HG02623 (cell line): ENCODE measurements at regions not wholly inside any gene's neighbourhood (a gene's known extent, or its start where the extent isn't known, plus 50 kb on each side); places are given as distances from the start of the nearest gene placed in this dataset.

Experiments
- ATAC-seq: cut with Tn5 transposase; IDR thresholded peaks from one replicate; pipeline ENCODE4 v1.9.1; 2021; ENCODE audit warnings: moderate library complexity; ENCODE audit not compliant: unreplicated experiment

DNA sequence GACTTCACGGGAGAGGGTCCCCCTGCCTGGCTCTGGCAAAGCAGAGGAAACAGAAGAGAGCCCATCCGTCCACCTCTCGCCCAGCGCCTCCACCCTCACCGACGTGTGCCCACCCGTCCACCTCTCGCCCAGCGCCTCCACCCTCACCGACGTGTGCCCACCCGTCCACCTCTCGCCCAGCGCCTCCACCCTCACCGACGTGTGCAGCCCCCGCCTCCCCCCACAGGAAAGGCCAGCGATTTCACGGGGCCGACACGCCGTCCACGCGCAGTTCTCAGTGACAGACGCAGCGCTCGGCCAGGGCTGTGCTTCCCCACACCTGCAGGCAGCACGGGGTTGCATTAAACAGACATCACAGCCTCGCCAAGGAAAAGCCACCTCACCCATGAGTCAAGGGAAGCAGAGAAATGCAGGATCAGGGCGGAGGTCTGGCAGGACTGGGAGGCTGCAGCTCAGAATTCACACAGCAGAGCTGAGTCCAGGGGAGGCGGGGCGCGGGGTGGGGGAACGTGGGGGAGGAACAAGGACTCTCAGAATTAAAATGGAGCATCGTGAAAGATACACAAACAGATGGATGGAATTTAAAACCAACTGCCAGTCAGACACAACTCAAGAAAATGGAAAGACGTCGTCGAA, 377.7 kb downstream of the BRD1 start:
- no peak for ATAC-seq

DNA sequence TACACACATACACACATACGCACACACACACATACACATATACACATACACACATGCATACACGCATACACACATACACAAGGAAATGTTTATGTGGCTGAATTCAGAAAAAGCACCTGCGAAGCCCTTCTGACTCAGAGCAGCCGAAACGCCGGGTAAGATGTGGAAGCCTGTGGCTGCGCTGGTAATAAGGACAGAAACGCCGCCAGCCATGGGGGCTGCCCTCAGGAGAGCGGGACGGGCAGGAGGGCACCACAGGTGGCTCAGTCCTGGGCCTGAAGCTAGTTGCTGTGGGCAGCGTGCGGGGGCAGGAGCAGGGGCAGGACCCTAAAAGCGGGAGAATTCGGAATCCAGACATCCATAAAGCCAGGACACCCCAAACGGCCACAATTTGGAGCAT, 378.3 kb downstream of the BRD1 start:
- no peak for ATAC-seq

DNA sequence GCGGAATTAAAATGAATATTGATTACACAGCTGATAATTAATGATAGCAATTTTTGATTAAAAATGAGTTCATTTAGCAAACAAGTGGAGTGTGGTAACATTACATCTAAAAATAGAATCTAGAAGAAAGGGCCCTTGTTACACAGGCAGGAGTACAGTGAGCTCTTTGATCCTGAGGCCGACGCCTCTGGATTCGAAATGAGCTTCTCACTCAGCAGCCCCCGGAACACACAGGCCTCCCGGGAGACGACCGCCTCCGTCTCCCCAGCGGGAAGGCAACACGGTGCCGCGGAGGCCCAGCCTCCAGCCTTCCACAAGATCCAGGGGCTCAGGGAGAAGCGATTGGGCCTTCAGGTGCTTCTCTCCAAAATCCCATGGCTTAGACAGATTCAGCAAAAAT, 379.1 kb downstream of the BRD1 start:
- no peak for ATAC-seq

DNA sequence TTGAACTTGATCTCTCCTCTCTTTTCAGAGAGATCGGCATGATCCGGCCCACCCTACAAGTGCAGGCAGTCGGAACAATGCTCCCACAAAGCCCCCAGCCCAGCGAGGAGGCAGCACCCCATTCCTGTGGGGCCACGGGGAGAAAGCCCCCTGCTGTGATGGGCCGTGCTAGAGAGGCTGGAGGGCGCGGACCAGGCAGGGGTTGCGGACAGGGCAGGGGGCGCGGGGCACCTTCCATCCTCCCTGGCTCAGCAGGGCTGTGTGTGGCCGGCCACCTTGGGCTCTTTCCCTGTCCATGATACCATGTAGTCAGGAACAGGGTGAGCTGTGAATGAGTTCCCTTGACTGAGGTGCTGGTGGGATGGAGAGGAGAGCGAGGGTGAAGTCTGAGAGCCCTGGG, 379.8 kb downstream of the BRD1 start:
- no peak for ATAC-seq

DNA sequence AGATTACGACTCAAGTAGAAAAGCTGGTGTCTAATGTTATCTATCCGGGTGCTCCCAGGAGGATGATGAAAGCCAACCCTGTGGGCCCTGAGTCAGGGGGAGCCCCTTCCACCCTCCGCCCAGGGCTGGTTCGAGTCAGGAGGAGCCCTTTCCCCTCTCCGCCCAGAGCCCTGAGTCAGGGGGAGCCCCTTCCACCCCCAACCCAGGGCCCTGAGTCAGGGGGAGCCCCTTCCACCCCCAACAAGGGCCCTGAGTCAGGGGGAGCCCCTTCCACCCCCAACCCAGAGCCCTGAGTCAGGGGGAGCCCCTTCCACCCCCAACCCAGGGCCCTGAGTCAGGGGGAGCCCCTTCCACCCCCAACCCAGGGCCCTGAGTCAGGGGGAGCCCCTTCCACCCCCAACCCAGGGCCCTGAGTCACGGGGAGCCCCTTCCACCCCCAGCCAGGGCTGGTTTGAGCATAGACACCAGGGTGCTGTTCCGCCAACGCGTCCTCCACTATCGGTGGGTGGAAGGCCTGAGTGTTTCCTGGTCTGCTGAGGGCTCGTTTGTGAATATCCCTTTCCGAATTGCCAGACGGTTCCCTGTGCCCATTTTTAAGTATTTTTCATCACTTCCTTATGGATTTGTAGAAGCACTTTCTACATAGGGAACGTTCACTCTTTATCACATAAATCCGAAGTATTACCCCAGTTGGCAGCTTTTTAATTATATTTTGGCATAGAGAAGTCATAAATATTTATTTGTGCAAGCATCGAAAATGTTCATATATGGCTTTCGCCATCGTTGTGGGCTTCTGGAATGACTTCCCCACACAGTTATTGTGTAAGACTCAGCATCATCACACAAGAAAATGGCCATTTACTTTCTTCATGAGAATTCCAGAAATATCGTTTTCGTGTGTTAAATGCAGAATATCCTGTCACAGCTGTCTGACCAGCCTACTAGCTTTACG, 380.6 kb downstream of the BRD1 start:
- no peak for ATAC-seq

DNA sequence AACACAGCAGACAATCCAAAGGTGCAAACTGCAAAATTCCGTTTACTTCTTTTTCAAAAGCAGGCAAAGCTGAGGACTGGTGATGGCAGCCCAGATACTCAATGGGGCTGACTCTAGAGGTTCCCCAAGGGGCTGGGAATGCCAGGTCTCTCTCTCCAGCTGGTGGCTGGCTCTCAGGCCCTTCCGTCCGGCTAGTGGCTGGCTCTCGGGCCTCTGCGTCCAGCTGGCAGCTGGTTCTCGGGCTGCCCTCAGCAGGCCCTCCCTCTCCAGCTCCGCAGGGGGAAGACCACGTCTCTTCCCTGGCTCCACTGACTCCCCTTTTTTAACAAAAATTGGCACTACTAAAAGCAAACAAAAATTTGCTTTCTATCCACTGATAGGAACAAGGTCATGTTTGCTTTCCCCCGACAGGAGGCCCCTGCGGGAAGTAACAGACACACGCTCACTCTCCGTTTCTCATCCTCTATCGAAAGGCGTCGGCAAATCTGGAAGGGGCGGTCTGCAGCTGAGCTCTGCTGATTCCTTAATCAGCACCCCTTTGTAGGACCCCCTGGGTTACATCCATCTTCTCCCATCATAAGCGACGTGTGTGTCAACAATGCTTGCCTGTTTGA, 381.4 kb downstream of the BRD1 start:
- no peak for ATAC-seq

DNA sequence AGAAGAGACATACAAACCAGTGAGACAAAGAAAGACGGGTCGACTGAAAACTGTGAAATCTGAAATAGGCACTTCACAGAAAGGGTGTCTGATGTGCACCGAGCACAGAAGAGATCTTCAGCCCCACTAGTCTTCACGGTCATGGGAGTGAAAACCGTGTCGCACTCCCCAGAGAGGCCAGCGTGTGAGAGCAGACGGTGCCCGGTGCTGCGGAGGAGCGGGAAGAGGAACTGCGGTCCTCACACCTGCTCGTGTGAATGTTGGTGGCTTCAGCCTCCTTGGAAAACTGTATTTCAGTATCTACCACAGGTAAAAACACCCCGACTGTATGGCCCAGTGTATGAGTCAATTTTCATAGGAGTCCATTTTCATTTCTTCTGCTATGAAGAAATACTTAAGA, 382.9 kb downstream of the BRD1 start:
- no peak for ATAC-seq

DNA sequence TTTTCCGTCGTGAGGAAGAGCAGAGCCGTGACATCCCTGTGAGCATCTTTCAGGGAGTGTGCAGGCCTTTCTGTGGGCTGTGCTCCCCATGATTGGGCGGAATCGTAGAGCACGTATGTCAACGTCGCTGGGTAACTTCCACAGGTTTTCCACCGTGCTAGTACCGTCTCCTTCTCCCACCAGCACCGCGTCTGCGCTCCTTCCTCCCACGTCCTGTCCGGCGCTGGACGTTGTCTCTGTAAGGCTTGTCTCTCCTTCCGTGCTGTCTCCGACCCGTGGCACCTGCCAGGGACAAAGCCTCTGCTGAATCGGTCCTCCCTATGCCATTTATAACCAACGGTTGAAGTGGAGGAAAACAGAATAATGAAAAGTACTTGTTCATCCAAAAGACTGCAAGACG, 386.7 kb downstream of the BRD1 start:
- no peak for ATAC-seq

DNA sequence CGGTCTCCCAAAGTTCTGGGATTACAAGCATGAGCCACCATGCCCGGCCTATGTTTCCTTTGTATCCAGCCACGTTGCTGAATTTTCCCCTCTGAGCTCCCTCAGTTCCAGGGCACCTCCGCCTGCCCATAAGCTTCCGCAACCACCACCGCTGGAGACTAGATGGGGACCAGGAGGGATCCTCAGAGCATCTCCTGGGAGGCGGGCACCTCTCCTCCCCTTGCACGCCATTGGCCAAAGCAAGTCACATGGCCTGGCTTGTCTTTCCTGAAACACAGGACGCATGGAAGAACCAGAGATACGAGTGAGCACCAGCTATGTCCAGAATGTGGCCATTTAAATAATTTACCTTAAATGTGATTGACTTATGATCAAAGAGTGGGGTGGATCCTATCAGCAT, 388.3 kb downstream of the BRD1 start:
- ATAC-seq, result no peak

DNA sequence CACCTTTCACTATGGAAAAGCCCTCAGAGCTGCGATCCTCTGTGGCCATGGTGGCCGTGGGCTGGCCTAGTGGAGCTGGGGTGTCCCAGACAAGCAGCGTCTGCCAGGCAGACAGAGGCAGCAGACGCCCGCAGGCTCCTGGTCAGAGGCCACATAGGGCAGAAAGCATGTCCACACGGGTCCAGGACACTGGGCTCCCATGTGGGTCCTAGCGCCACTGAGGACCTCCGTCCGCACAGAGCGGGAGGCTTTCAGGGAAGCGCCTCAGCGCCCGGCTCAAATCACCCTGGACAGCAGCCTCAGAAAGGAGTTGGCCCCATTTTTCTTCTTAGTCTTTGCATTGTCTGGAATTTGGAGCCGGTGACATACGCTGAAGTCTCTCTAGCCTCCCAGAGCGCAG, 389.7 kb downstream of the BRD1 start:
- ATAC-seq, result no peak

DNA sequence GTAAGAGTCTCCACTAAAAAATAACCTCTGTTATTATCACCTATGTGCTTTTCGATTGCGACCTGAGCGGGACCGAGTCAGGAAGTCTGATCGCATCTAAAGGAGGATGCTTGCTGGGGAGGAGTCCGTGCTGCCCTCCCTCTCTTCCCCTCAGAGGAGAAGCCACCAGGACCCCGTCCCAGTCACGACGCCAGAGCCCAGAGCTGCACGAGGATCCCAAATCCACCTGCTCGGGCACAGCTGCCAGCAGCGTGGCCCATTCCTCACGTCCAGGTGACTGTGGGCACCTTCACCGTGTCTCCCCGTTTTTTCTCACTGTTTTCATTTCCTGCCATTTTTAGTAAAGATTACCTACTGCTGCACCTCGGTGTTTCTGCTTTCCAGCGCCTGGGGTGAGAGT, 390.3 kb downstream of the BRD1 start:
- no peak for ATAC-seq

DNA sequence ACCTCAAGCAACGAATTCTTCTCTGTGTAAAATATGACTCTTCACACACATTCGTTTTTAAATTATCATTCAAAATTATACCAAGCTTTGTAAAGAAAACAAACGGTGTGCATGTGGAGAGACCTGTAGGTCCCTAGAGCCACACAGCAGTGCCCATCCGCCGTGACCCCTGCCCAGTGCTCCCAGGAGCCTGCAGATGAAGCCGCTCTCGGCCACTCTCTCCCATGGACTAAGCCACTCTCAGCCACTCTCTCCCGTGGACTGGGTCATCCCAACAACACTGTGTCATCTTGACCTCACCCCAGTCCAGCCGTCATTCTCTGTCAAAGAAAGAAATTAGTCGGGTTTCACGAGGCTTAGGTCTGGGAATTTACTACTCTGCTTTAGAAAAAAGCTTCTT, 391.6 kb downstream of the BRD1 start:
- ATAC-seq, result no peak

DNA sequence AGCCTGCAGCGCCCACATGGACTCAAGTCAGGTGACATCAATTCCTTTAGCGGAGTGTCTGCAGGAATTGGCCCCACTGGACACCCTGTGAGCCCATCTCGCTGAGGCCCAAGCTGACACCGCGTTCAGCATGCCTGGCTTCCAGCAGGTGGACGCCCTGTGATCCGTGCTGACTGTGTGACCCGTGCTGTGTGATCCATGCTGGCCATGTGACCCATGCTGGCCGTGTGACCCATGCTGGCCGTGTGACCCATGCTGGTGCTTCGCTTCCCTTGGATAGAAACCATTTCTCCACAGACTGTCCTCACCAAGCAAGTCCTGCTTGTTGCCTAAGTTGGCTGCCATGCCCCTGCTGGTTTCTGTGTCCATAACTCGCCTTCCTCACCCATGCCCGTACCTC, 392.1 kb downstream of the BRD1 start:
- no peak for ATAC-seq

DNA sequence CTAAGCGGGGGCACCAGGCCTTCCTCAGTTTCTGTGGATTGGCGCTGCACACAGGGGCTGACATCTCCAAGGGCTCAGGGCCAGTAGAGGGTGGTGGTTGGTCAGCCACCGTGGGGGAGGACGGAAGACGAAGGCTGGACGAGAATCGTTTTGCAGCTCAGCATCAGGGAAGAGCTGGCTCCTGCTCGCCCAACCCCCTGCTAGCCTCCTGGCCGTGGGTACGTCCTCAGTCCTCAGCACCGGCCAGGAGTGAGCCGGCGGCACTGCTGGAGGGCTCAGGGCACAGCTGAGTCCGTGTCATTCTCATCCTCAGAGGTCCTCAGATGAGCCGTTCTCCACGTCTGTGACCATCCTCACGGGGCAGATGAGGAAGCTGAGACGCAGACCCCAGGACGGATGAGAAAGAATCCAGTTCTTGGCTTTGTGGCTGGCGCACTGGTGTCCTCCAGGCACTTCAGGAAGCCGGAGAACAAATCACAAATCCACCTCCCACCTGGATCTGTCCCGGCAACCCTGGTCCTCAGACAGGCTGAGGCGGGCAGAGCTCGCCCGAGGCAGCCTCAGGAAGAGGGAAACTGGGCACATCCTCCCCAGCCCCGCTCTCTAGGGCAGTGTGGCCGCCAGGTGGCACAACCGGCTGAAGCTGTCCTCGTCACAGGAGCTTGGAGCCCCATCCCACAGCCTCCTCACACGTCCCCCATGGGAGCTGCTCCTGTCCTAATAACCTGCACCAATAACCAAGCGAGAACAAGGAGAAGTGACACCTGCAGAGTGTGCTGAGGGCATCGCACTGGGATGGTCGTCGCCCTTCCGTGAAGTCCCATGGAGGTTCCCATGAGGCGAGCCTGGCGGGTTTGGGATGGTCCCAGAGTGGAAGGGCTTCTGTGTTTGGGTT, 393.7 kb downstream of the BRD1 start:
- no peak for ATAC-seq

DNA sequence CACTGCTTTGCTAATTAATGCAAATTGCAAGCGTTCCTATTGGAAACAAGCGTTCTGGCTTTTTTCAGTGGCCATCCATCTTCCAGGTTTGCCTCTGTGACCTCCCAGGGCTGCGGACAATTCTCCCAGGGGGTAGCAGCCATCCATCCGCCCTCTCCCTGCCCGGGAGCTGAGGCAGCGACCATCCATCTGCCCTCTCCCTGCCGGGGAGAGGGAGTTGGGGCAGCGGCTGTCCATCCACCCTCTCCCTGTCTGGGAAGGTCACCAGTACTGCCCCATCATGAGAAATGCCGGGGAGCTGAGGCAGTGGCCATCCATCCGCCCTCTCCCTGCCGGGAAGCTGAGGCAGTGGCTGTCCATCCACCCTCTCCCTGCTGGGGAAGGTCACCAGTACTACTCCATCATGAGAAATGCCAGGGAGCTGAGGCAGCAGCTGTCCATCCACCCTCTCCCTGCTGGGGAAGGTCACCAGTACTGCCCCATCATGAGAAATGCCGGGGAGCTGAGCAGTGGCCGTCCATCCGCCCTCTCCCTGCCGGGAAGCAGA, 394.7 kb downstream of the BRD1 start:
- ATAC-seq, result no peak

DNA sequence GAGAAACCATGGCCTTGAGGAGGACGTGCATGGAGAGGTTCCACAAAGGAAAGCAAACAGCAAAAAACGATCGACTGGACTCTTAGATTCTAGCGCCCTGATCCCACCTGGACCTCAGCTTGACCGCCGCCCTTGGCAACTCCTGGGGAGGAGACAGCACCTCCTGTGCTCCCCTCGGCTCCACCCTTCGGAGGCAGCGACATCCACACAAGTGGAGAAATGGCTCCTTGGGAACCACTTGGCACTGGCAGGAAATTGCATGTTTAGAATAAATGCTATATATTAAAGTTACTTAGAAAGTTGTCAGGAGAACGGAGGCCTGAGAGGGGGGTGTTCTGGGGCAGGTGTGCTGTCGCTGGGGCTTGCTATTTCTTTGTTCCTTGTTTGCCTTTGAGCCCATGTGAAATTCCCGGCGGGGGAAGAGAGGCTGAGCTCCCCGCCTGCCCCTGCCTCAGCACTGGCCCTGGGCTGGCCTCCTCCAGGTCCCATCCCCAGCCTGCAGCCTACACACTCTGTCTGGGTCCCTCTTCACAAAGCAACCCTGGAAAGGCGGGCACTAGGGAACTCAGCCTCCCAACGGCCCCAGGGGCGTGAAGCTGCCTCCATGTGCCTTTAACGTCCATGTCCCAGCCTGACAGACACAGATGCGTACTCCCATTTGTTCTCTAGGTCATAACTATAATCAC, 395.3 kb downstream of the BRD1 start:
- no peak for ATAC-seq

DNA sequence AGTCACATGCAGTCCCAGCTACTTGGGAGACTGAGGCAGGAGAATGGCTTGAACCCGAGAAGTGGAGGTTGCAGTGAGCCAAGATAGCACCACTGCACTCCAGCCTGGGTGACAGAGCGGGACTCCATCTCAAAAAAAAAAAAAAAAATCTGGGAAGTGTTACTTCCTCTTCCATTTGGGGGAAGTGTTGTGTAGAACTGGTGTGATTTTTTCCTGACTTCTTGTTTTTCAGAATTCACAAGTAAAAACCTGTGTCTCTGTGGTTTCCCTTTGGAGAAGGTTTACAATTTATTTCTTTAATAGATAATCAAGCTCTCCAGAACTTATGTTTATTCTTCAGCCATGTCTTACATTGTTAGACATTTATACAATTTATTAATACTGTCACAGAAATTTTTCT, 396.1 kb downstream of the BRD1 start:
- no peak for ATAC-seq

DNA sequence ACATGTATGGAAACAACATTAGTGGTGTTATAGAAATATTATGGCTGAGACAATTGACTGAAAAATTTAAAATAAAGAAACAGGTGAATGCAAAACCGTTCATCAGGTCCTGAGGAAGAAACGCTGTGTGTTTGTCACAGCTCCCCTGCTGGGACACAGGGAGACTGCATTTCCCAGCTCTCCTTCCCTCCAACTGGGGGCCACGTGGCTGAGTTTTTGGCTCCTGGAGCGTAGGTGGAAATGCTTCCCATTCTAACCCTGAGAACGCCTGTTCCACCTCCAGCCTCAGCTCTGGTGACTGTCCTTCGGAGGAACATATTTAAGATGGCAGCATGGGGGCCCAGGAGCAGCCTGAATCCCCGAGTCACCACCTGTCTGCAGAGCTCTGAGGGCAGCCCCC, 398.6 kb downstream of the BRD1 start:
- no peak for ATAC-seq

DNA sequence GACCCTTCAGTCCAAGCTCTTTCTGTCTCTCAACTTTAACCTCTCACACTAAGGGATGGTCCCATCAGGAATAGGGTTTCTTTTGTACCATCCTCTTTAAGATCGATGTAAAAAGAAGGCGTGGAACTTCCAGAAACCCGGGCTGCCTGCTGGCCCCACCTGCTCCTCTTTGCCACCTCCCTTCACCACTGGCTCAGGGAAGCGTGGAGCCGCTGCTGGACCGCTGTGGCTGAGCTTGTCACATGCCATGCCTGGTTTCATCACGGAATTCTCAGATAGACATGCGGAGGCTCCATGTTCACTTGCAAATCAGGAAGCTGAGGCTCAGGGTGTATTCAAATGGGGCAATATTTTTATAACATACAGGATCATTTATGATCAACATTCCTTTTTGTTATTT, 399.7 kb downstream of the BRD1 start:
- no peak for ATAC-seq

DNA sequence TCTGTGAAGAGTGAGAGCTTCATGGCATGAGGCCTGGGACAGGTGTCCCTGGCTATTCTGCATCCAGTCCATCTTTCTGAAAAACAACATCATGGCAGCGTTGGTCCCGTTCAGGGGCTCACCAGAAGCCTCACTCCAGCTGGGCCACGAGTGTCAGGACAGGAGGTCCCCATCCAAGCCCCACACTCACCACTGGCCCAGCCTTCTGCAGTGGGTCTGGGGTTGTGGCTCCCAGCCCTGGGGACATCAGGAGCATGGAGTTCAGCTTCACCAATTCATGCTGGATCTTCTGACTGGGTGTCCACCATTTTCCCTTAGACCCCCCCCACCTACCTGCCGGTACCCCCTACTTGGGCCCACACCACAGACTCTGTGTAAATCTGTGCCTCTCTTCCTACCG, 400.3 kb downstream of the BRD1 start:
- no peak for ATAC-seq
